Progenitor cell of endocrine pancreas (in vitro differentiated cells): ENCODE measurements at regions not wholly inside any gene's neighbourhood (a gene's known extent, or its start where the extent isn't known, plus 50 kb on each side); places are given as distances from the start of the nearest gene placed in this dataset.

Experiments
- DNase-seq: peaks from one replicate; pipeline ENCODE4 v3.0.0; 2021; ENCODE audit warnings: low spot score; ENCODE audit not compliant: unreplicated experiment
- H3K27ac Mint-ChIP-seq: 2 replicates; pipeline ENCODE4 v1.8.0; 2021; ENCODE audit warnings: mild to moderate bottlenecking, moderate library complexity, mixed read lengths
- H3K27me3 Mint-ChIP-seq: 2 replicates; pipeline ENCODE4 v1.8.0; 2021; ENCODE audit warnings: mixed read lengths
- H3K36me3 Mint-ChIP-seq: 2 replicates; pipeline ENCODE4 v1.8.0; 2022; ENCODE audit warnings: mixed read lengths; ENCODE audit not compliant: insufficient read depth
- H3K4me1 Mint-ChIP-seq: 2 replicates; pipeline ENCODE4 v1.8.0; 2021; ENCODE audit warnings: low read depth, mixed read lengths
- H3K4me3 Mint-ChIP-seq: 2 replicates; pipeline ENCODE4 v1.8.0; 2021; ENCODE audit warnings: low read depth, mild to moderate bottlenecking, moderate library complexity, mixed read lengths
- H3K9me3 Mint-ChIP-seq: 2 replicates; pipeline ENCODE4 v1.8.0; 2021; ENCODE audit warnings: low read depth, mixed read lengths
- TF ChIP-seq, protein P1 (sequence below): fragments of 200-600 bp; sonication (generic); IDR thresholded peaks from one replicate; pipeline ENCODE4 v1.5.0; 2021; ENCODE audit warnings: antibody characterized with exemption, mild to moderate bottlenecking; ENCODE audit not compliant: unreplicated experiment

DNA sequence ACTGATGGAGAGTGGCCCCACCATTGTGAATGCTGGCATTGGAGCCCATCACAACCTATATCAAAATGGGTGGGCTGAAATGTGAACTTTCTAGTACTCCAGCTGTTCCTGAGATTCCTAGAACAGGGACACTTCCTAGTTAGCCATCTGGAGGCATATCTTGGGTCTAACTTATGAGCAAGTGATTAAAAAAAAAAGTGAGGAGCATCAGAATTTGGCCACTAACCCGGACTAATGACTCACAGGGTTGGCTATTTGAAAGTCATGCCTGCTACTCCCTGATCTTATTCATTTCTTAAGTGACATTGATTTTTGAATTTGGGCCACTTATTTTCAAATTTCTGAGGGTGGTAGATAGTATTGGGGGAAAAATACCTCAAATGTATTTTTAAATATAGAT, 216.6 kb downstream of the HRH4 start:
- Mint-ChIP-seq H3K9me3 (no peaks in the 10 kb centered on the region), H3K27ac (no peak overlapping the region), H3K27me3 (peaks cover 4% of the 10 kb centered on the region), H3K36me3 (no peaks in the 10 kb centered on the region), H3K4me1 (no peaks in the 10 kb centered on the region), H3K4me3 (no peak overlapping the region)
- DNase-seq = no peak
- TF ChIP-seq, protein P1, sequence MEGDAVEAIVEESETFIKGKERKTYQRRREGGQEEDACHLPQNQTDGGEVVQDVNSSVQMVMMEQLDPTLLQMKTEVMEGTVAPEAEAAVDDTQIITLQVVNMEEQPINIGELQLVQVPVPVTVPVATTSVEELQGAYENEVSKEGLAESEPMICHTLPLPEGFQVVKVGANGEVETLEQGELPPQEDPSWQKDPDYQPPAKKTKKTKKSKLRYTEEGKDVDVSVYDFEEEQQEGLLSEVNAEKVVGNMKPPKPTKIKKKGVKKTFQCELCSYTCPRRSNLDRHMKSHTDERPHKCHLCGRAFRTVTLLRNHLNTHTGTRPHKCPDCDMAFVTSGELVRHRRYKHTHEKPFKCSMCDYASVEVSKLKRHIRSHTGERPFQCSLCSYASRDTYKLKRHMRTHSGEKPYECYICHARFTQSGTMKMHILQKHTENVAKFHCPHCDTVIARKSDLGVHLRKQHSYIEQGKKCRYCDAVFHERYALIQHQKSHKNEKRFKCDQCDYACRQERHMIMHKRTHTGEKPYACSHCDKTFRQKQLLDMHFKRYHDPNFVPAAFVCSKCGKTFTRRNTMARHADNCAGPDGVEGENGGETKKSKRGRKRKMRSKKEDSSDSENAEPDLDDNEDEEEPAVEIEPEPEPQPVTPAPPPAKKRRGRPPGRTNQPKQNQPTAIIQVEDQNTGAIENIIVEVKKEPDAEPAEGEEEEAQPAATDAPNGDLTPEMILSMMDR = no peak

DNA sequence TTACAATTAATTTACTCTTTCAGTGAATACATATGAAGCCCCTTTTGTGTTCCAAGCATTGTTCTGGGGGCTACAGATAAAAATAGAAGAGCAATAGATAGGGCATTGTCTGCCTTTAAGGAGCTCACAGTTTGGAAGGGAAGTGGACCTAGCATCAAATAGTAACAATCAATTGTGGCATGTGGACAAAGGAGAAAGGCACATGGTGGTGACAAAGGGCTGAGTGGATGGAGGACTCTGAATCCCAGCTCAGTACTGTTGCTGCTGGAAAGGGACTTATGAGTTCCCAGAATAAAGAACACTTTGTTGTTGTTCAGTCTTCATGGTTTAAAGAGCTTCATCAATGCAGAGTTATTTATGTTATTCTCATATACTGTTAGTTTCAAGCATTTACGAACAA, 217.7 kb downstream of the HRH4 start:
- H3K4me1 Mint-ChIP-seq = no peaks in the 10 kb centered on the region
- TF ChIP-seq, protein P1 = no peak
- no peaks in the 10 kb centered on the region for H3K36me3 Mint-ChIP-seq
- no peak overlapping the region for H3K4me3 Mint-ChIP-seq
- H3K9me3 Mint-ChIP-seq = peaks cover 1% of the 10 kb centered on the region
- H3K27ac Mint-ChIP-seq = no peak overlapping the region
- H3K27me3 Mint-ChIP-seq = peaks cover 4% of the 10 kb centered on the region
- DNase-seq = no peak

DNA sequence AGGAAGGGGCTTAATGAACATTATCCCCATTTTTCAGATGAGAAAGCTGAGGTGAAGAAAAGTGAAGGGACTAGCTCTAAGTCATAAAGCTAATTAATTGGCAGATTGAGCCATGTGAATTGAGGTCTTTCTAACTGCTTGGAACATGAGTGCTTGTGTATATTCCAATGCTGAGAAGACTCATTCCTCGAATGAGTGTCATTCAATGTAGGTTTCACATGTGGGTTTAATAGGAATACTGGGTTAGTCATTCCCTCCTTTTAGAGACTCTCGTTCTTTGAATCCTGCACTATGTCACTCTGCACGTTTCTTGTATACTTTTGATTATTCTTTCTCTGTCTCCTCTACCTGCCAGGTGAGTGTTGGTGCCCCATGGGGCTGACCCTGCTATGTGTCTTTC, 218.2 kb downstream of the HRH4 start:
- peaks cover under 1% of the 10 kb centered on the region for H3K27me3 Mint-ChIP-seq
- TF ChIP-seq, protein P1 = no peak

DNA sequence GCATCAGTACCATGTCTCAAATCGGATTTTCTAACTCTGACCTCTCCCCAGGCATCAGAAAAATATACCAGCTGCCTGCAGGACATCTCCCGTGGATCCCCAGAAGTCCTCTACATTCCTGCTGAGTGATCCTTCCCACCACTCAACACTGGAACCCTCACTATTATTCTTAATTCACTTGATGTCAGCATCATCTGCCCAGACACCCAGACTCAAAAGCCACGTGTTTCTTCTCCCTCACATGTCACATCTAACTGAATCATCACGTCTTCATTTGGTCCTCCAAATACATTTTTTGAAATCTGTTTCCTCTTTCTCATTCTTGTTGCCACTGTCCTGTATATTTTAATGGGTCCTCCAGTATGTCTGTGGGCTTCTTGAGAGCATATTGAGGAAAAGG, 218.6 kb downstream of the HRH4 start:
- TF ChIP-seq, protein P1 = no peak
- DNase-seq = no peak
- no peak overlapping the region for H3K27ac Mint-ChIP-seq
- no peaks in the 10 kb centered on the region for H3K27me3 Mint-ChIP-seq
- H3K9me3 Mint-ChIP-seq = peaks cover 9% of the 10 kb centered on the region
- no peaks in the 10 kb centered on the region for H3K36me3 Mint-ChIP-seq
- H3K4me3 Mint-ChIP-seq = no peak overlapping the region
- H3K4me1 Mint-ChIP-seq = no peaks in the 10 kb centered on the region

More for the DNA sequence above, 218.2 kb downstream of the HRH4 start:
- Mint-ChIP-seq H3K4me1 (no peaks in the 10 kb centered on the region), H3K4me3 (no peak overlapping the region), H3K9me3 (peaks cover 6% of the 10 kb centered on the region), H3K36me3 (no peaks in the 10 kb centered on the region), H3K27ac (no peak overlapping the region)
- DNase-seq = no peak

DNA sequence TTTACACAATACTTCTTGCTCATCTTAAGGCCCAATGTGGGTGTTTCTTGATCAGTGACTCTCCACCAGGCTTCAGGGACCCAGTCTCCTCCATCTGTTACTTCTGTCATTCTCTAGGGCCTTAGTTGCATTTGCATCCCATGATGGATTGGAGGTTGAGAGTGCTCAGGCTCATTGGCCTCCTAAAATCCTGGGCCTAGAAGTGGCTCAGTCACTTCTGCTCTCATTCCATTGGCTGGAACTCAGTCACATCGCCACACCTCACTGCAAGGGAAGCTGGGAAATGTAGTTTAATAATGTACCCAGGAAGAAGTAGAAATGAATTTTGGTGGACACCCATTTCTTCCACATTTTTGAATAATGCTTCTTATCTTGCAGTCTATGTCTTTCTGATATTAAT, 223.5 kb downstream of the HRH4 start:
- peaks cover 9% of the 10 kb centered on the region for H3K9me3 Mint-ChIP-seq
- H3K4me3 Mint-ChIP-seq = no peak overlapping the region
- no peaks in the 10 kb centered on the region for H3K36me3 Mint-ChIP-seq
- no peaks in the 10 kb centered on the region for H3K4me1 Mint-ChIP-seq
- TF ChIP-seq, protein P1 = no peak
- no peak overlapping the region for H3K27ac Mint-ChIP-seq
- H3K27me3 Mint-ChIP-seq = no peaks in the 10 kb centered on the region
- DNase-seq = no peak
